Activated CD8-positive, alpha-beta memory T cell treated with anti-CD3 and anti-CD28 coated beads for 36 hours (primary cell): ENCODE measurements at regions not wholly inside any gene's neighbourhood (a gene's known extent, or its start where the extent isn't known, plus 50 kb on each side); places are given as distances from the start of the nearest gene placed in this dataset.

Experiments
- CTCF ChIA-PET: fragments of 350-600 bp; sonication (Branson Sonifier 250); formaldehyde crosslinking; loops from one replicate; lab custom pipeline; 2021; ENCODE audit warnings: antibody characterized with exemption; lab: Charles Lee
- POLR2A ChIA-PET: fragments of 350-600 bp; sonication (Branson Sonifier 250); formaldehyde crosslinking; loops from one replicate; lab custom pipeline; 2021; ENCODE audit warnings: antibody characterized with exemption; lab: Charles Lee

DNA sequence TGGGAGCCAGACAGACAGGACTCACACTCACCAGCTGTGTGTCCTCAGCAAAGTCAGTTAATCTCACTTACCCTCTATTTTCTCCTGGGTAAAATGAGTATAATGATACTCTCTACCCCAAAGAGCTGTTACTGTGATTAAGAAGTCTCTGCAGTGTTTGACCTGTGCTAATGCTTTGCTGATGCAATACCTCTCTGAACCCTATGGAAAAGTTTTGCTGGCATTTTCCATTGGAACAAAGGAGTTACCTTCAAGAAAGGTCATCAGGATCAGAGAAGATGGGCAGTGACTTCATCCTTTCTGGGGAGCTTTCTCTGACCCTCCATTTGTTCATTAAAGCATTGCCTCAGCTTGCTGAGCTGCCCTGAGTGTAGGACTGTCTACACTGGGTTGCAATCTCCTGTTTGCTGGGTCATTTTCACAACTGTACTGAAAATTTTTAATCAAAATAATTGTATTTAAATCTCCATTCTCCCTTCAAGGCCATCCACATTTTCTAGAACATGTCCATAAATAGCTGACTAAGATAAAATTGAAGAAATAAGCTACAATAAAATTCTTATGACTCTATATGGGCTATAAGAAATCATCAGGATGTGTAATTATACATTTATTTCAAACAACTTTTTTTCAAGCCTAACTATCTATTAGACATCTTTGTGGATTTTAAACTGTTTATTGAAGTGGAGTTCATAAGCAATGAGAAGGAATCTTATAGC lies 272.8 kb upstream of the CPEB2 start:
- POLR2A ChIA-PET: no interaction called here

DNA sequence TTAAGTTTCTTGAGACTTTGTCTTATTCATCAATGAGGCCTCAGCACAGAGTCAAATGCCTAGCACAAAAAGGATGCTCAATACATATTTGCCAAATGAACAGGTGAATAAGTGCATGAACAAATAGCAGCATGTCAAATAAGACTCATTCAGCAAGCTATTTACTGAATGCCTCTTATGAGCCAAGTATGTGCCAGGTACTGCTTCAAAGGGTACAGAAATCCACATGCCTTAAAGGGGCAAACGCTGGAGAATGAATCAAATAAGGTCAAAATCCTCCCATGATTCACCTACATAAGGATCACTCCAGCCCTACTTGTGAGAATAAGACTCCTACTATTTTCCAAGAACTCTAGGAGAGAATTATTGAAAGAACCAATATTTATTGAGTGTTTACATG lies 260.2 kb upstream of the CPEB2 start:
- ChIA-PET POLR2A (no interaction called here), CTCF (no interaction called here)

More for the DNA sequence above, 272.8 kb upstream of the CPEB2 start:
- CTCF ChIA-PET: no interaction called here

DNA sequence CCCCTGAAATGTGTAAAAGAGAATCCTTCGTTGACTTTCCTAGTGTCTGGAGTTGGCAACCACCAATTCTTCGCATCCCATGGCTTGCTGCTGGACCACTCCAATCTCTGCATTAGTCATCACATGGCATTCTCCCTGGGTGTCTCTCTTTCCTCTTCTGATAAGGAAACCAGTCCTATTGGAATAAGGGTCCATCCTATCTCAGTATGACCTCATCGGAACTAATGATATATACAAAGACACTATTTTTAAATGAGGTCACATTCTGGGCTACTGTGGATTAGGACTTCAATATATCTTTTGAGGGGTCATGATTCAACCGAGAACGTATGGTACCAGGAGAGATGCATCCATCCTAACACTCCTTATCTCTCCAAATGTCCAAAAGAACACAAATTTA lies 259.1 kb upstream of the CPEB2 start:
- ChIA-PET POLR2A (no interaction called here), CTCF (no interaction called here)

DNA sequence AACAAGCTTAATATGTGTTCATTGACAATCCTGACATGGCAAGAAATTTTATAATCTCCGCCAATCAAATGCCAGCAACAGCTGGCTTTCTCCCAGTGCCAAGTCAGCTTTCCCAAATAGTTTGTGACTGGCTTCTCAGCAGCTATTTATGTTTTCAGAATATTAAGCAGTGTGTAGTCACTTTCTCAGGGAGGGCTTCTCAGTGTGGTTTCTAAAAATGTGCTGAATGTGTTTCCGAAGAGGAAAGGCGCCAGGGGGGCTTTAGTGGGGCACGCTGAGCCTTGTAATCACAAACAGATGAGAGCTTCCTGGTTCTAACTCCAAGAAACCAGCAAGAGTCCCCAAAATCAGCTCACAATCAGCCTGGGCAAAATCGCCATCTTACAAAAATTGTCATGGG lies 258.7 kb upstream of the CPEB2 start:
- ChIA-PET CTCF (no interaction called here), POLR2A (no interaction called here)

DNA sequence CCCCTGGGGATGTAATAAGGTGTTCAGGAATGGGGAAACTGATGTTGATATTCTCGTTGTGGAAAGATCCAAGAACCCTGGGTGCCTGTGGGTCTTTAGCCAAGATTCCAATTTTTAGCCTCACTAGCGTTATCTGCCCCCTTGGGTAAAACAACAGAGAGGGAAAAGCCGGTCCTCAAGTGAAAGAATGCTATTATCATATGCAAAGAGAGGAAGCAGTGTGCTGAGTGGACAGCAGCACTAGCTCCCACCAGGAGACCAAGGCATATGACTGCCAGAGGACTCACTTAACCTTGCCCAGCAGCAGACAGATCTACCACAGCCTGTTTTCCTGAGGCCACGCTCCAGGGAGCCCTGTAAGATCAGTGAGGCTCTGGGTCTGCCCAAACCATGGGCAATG lies 257.9 kb upstream of the CPEB2 start:
- POLR2A ChIA-PET: no interaction called here
- CTCF ChIA-PET: no interaction called here

DNA sequence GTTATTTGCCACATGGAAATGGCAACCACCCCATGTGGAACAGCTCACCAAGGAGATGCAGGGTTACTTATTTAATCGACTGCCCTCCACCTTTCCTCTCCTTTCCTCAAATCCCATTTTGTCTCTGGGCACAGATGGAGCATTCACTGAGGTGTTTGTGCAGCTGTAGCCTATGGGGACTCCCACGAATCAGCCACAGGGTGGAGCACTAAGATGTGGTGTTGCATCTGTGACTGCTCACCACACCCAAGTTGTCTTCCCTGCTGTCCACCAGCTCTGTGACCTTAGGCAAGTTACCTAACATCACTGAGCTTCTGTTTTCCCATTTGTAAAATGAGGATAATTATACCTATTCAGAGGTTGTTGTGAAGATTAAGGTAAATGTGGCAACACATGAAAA lies 252.4 kb upstream of the CPEB2 start:
- CTCF ChIA-PET: no interaction called here
- POLR2A ChIA-PET: no interaction called here

DNA sequence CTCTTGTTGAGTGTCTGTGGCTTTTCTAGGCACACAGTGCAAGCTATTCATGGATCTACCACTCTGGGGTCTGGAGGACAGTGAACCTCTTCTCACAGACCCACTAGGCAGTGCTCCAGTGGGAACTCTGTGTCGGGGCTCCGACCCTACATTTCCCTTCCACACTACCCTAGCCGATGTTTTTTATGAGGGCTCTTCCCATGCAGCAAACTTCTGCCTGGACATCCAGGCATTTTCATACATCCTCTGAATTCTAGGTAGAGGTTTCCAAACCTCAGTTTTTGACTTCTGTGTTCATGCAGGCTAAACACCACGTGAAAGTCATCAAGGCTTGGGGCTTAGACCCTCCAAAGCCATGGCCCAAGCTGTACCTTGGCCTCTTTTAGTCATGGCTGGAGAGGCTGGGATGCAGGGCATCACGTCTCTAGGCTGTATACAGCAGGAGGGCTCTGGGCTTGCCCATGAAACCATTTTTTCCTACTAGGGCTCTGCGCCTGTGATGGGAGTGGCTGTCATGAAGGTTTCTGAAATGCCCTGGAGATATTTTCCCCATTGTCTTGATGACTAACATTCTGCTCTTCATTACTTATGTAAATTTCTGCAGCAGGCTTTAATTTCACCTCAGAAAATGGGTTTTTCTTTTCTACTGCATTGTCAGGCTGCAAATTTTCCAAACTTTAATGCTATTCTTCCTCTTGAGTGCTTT lies 249.8 kb upstream of the CPEB2 start:
- POLR2A ChIA-PET: no interaction called here
- CTCF ChIA-PET: no interaction called here

DNA sequence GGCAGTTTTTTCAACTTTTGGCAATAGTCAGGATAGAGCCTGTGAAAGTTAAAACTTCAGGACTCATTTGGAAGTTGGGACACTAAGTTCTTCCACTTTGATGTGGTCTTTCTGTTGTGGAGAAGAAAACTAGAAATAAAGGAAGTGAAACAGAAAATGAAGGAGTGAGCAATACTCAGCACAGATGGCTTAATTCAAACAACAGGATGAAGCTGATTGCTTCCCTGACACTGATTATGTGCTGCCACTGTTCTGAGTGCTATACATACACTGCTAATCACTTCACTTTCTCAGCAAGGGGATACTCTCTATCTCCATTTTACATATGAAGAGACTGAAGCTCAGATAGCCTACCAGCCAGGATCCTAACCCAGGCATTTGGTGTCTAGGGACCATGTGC lies 235.1 kb upstream of the CPEB2 start:
- POLR2A ChIA-PET: no interaction called here
- CTCF ChIA-PET: no interaction called here

DNA sequence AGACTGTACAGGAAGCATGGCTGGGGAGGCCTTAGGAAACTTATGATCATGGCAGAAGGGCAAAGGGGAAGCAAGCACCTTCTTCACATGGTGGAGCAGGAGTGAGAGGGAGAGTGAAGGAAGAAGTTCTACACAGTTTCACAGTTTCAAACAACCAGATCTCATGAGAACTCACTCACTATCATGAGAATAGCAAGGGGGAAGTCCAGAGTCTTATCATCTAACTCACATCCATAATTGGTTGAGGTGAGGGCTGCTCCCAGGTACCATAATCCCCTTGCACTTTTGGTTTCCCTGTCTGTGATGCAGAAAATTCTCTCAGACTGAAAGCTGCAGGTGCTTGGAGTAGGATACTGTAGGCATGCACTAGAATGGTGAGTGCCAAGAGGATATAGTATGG lies 233.8 kb upstream of the CPEB2 start:
- ChIA-PET CTCF (no interaction called here), POLR2A (no interaction called here)

DNA sequence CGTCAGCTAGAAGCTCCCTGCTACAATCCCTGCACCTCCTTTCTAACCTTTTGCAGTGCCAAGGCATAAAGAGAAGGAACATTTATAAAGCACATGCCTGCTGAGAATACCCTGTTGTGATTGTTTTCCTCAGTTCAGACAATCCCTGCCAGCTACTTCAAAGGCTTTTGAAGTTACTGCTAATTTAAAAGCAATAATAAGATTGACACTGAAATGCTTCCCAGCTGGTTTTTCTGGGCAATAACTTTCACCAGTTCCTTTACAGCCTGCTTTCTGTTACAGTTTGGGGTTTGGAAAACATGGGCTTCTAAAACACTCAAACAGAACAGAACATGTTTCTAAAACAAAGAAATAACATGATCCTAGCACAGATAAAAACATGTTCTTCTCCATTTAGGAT lies 232.3 kb upstream of the CPEB2 start:
- CTCF ChIA-PET: no interaction called here
- POLR2A ChIA-PET: no interaction called here

DNA sequence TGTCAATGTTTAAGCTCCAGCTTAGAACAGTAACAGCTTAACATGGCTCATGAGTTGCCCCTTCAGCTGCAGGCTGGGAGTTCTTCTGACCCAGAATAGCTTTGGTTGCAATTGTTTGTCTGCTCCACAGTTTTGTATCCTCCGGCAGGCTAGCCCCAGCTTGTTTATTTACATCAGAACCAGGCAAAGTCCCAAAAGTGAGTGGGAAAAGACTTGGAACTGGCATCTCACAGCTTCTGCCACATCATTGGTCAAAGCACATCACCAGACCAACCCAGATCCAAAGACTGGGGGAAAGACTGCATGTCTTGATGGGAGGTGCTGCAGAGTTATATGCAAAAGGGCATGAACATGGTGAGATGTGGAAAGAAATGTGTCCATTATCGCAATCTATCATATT lies 231.2 kb upstream of the CPEB2 start:
- ChIA-PET CTCF (no interaction called here), POLR2A (interaction anchor here (0.5 kb wide), 1 partner anchor 1308 kb away, joined by 3 read pairs; no protein-coding TSS in a partner anchor)

DNA sequence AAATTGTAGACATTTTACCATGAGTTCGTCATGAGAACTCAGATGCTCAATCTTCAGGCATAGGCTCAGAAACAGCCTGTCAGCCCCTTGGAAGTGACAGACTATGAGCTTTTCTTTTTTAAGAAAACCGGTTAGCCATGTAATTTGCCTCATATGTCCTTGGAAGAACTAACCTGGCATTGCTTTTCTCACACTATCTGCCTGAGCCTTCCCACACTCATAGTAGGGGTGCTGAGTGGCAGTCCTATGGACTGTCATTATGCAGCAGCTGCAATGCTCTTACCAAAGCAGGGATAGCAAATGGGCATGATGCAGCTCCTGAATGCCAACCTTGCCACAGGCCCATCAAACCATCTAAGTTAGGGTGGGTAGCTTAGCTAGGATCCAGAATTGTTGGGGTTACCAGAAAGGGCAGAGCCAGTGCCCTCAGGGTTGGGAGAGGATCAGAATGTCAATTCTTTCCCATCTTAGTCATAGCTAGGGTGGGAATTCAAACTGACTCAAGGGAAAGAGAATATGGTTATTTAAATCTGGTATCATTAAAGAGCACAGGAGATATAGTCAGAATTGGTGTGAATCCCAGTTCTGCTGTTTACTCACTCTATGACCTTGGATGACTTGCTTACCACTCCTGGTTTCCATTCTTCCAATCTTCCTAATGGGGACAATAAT lies 230.6 kb upstream of the CPEB2 start:
- POLR2A ChIA-PET: no interaction called here

DNA sequence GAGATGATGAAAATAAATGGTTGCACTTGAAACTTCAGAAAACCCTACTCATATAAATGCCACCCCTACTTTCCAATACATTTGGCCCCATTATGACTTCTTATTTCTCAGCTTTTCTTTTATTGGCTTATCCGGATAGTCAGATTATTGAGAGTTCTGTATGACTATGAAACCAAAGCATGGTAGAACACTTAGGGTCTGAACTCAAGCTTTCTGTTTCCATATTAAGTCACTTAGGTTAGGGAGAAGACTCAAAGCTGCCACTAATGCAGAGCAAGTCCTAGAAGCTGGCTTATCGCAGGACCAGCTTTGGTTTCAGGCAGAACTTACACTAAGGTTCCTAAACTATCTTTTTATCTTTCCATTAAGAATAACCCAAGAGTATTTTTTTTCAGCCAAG lies 229.9 kb upstream of the CPEB2 start:
- POLR2A ChIA-PET: no interaction called here
- CTCF ChIA-PET: no interaction called here

More for the DNA sequence above, 230.6 kb upstream of the CPEB2 start:
- CTCF ChIA-PET: no interaction called here

DNA sequence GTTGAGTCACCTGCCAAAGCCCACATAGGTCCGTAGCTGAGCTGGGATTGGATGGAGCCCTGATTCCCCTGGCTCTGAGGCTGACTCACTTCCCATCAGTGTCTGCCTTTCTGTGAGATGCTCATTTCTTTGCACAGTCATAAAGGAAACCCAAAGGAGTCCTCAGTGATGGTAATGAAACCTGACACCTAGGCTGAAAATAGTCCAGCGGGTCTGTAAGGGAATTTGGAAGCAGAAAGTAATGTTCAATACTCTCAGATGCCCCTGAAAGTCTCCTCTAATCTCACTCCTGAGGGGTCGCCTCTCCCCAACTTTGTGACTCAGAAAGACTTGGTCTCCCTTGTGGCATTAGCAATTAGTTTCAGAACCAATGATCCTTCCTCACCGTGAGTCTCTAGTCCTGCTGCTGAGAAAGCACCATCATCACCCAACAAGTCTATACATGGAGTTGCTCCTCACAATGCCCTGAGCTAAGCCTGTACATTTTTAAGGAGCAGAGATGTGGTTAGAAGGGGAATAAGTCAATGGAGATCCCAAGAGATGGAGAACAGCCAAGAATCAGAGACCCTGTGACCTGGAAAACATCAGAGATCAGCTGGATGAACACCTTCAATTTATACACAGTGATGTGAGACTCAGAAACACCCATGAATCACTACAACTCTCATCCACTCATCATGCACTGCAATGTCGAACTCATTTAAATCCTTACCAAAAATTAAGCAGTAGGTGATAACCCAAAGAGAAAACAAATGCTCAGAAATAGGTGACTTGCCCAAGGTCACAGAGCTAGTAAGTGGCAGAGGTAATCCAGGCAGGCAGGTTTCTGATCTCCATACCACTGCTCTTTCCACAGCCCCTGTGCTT lies 219.0 kb upstream of the CPEB2 start:
- ChIA-PET POLR2A (no interaction called here), CTCF (no interaction called here)

DNA sequence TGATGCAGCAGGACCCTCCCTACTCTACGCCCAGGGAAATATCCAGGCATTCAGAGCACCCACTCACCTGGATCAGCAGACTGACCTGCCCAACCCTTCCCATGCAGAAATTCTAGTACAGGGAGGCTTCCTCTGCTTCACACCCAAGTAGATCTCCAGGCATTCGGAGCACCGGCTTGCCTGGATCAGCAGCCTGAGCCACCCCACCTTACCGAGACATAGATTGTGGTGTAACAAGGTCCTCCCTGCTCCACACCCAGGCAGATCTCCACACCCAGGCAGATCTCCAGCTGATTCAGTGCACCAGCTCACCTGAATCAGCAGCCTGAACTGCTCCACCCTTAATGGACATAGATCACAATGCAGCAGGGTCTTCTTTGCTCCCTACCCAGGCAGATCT lies 215.1 kb upstream of the CPEB2 start:
- POLR2A ChIA-PET: no interaction called here
- CTCF ChIA-PET: interaction anchor here (0.6 kb wide), 2 partner anchors 424 to 593 kb away, joined by 4 read pairs; no protein-coding TSS in a partner anchor

DNA sequence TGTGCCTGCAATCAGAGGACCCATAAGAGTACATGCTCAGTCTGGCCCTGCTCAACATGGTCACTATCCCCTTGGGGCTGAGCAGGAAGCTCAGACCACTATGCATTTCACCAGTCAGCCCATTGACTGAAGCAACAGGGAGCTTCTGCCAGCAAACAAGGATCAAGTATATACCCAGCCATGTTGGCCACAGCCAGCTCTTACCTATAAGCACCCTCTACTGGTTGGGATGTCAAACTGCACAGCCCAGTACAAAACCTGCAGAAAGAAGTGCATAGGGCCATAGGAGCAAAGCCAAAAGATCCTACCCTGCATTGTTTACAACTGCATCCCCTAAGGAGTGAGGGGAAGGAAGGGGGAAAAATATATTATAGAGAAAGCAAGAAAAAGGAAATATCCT lies 214.4 kb upstream of the CPEB2 start:
- ChIA-PET POLR2A (no interaction called here), CTCF (interaction anchor here (0.6 kb wide), 2 partner anchors 425 to 594 kb away, joined by 4 read pairs; no protein-coding TSS in a partner anchor)

DNA sequence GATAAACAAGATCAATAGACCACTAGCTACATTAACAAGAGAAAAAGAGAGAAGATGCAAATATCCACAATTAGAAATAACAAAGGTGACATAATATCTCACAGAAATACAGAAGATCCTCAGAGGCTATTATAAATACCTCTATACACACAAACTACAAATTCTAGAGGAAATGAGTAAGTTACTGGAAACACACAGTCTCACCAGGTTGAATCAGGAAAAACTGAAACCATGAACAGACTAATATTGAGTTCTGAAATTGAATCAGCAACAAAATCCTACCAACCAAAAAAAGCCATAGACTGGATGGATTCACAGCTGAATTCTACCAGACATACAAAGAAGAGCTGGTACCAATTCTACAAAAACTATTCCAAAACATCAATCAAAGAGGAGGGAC lies 211.8 kb upstream of the CPEB2 start:
- ChIA-PET POLR2A (no interaction called here), CTCF (no interaction called here)

DNA sequence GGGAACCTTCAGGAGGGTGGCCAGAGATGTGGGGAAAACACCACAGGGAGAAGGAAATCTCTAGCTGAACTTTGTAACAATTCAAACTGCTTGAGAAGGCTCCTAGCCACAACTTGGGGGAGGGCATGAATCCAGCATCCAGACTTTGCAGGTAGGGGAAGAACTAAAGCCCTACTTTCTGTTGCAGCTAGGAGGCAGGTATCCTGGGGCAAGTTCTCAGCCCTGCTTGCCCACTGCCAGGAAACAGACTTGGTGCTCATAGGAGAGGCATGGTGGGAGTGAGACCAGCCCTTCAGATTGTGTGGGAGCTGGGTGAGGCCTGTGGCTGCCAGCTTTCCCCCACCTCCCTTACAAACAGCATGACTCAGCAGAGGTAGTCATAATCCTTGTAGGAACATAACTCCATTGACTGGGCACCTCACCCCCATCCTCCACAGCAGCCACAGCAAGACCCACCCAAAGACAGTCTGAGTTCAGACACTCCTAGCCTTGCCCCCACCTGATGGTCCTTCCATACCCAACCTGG lies 209.5 kb upstream of the CPEB2 start:
- ChIA-PET CTCF (no interaction called here), POLR2A (no interaction called here)

DNA sequence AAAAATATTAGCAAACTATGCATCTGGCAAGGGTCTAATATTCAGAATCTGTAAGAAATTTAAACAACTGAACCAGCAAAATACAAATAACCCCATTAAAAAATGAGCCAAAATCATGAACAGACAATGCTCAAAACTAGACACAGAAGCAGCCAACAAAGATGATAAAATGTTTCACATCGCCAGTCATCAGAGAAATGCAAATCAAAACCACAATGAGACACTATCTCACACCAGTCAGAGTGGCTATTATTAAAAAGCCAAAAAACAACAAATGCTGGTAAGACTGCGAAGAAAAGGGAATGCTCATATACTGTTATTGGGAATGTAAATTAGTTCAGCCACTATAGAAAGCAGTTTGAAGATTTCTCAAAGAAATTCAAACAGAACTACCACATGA lies 201.3 kb upstream of the CPEB2 start:
- CTCF ChIA-PET: no interaction called here
- POLR2A ChIA-PET: no interaction called here

DNA sequence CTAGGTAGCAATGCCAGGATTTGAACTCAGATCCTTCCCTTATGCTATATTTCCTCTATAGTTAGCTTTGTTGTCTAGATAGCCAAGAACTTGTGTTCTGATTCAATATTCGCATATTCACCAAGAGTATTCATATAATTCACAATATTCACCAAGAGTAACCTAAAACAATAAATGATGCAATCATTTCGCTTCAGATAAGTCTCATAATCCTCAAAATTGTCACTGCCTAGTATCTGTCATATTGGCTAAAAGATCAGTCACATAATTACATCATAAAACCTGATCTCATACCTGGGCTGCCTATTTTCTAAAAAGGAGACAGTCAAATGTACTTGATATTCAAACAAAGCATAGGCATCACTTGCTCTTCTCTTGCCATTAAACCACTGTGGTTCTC lies 199.7 kb upstream of the CPEB2 start:
- ChIA-PET CTCF (no interaction called here), POLR2A (no interaction called here)
